Suppressor macrophage (primary cell): ENCODE measurements at regions not wholly inside any gene's neighbourhood (a gene's known extent, or its start where the extent isn't known, plus 50 kb on each side); places are given as distances from the start of the nearest gene placed in this dataset.
A peak's percentile ranks its signal among the peaks of the same experiment; 100 is the strongest.
"Not testable (repeated sequence)": the region's sequence is repeated elsewhere in the genome, so short reads cannot be mapped to it uniquely, and the experiment has no call there.

Experiments
- DNase-seq, 4 experiments: peaks; one replicate each; pipeline ENCODE4 v3.0.0-alpha.2; 2020 to 2022

DNA sequence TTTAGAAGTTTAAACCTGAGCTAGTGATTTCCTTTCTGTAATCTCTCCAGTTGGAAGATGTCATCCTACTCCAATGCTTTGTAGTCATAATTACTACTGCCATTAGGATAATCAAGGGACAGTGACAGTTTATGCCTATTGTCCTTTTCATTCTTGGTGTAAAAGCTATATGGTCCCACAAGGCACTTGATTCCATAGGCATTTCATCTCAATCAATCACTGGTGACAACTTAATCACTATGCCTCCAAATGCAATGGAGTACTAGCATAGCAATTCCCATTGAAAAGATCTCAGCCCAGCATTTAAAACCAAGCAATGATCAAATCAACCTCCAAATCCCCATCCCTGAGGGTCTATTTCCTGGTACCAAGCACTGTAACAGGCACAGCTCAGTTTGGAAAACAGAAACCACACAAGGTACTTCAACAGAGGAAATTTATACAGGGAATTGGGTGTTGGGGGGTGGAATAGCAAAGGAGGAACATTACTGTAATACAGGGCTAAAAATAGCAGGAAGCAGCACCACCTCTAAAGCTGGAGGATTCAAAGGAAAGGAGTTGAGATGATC, 51.0 kb downstream of the FHIP2A start:
- no peak for DNase-seq

- peak; percentile 39 to 71 (median 67) for DNase-seq
These were observed 53.3 kb downstream of the FHIP2A start for GRCh38 chr10:114874827-114875411.

DNA sequence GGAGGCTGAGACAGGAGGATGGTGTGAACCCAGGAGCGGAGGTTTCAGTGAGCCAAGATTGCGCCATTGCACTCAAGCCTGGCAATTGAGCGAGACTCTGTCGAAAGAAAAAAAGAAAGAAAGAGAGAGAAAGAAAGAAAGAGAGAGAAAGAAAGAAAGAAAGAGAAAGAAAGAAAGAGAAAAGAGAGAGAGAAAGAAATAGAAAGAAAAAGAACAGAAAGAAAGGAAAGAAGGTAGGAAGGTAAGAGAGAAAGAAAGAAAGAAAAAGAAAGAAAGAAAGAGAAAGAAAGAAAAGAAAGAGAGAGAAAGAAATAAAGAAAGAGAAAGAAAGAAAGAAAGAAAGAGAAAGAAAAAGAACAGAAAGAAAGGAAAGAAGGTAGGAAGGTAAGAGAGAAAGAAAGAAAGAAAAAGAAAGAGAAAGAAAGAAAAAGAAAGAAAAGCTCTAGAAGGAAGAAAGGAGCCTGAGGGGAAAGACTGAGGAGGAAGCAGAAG, 54.1 kb downstream of the FHIP2A start:
- DNase-seq, result not testable (repeated sequence)

- no peak for DNase-seq
These were observed 54.6 kb downstream of the FHIP2A start for GRCh38 chr10:114876169-114876568.

GRCh38 chr10:114876602-114877300, 55.2 kb downstream of the FHIP2A start:
- DNase-seq, result peak; percentile 51 to 73 (median 62)

- no peak for DNase-seq
These were observed 55.7 kb downstream of the FHIP2A start for GRCh38 chr10:114877301-114877644.

DNA sequence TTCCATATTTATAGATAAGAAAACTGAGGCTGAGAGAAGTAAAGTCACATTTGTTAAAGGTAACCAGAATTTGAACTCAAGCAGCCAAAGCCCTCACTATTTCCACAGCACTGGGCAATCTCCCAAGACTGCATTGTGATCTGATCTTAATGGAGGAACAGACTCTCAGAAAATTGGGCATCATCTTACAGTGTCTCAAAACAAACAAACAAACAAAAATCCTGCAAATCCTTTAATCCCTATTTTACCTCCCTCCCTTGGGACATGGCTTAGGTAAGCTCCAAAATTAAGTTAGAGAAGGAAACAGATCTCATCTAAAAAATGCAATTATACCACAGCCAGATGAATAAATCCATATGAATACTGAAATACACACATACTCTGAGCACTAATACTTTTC, 57.5 kb downstream of the FHIP2A start:
- DNase-seq, result no peak

GRCh38 chr10:114879541-114880158, 58.1 kb downstream of the FHIP2A start:
- DNase-seq, result peak; percentile 34 to 62 (median 52)

GRCh38 chr10:114881417-114881816, 56.6 kb upstream of the TRUB1 start:
- DNase-seq, result no peak

DNA sequence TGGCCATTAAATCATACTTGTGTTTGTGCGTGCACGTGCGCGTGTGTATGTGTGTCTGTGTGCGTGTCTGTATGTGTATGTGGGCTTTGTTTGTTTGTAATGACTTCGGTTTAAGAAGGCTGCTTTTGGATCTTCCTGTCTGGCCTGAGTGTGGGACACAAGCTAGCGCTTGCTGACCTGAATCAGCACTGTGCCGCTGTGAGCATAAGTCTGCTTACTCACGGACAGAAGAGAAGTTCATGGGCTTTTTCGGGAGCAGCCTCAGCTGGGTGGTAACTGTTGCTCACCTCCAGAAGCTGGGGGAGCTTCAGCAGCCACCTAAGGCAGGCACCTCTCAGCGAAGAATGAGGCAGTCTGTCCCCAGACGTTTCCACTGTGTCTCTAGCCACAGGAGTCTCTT, 56.1 kb upstream of the TRUB1 start:
- DNase-seq, result no peak

DNA sequence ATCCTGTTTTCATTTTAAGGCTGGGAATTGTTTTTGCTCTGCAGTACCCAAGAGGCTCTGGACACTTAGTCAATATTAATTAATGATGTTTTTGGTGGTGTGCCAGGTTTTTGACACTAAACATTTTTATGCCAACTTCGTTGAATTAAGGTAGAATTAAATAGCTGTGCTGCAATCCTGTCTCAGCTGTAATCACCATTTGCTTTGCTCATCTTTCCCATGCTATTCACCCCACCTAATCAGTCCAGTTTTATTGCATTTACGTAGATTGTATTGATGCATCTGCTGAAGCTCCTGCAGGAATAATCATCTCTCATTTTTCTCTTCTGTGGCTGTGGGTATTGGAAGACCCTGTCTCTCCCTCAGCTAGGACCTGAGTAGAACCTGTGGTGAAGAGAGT, 52.6 kb upstream of the TRUB1 start:
- DNase-seq, result no peak
